ENCODE measurements at regions not wholly inside any gene's neighbourhood (a gene's known extent, or its start where the extent isn't known, plus 50 kb on each side); places are given as distances from the start of the nearest gene placed in this dataset.
"Not testable (repeated sequence)": the region's sequence is repeated elsewhere in the genome, so short reads cannot be mapped to it uniquely, and the experiment has no call there.

GRCh38 chrX:31014474-31014873, 57.4 kb downstream of the FTHL17 start:
- H3K36me3 ChIP-seq (ENCODE audit: control insufficient read depth in 2 of 2, insufficient read depth in 2 of 2, low read length in 1 of 2); H3K27me3 ChIP-seq (ENCODE audit: control insufficient read depth in 2 of 2, insufficient read depth in 1 of 2, low read length in 1 of 2); H3K4me3 ChIP-seq (ENCODE audit: low read length in 2 of 2); H3K9me3 ChIP-seq (ENCODE audit: control insufficient read depth in 2 of 2, insufficient read depth in 1 of 2, low read length in 1 of 2); H3K4me1 ChIP-seq (ENCODE audit: control insufficient read depth in 2 of 2, insufficient read depth in 2 of 2, low read length in 2 of 2); H3K27ac ChIP-seq (ENCODE audit: low read depth in 1 of 2, low read length in 1 of 2); DNase-seq (ENCODE audit: low read depth in 6 of 9, low spot score in 9 of 9): not testable (repeated sequence)
- 95% methylated on average over 11 of the region's 11 CpGs for WGBS

DNA sequence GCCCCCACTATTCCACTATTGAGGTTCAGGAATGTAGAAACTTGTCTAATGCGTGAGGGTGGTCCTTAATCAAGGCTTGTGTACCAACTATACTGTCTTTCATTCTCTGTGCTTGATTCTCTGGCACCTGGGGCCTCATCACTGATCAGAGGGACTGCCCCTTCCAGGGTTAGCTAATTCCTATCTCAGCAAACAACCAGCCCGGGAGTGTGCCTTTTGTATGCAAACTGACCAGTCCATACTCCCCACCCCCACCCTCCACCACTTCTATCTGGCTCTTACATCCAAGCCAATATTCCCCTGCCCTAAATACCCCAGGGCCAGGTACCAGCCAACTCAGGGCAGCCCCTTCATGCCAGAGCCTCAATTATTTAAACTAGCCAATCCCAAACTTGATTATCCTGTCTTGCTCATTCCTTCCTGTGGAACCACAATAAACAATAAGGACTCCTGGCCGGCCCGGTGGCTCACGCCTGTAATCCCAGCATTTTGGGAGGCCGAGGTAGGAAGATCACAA, 59.3 kb downstream of the FTHL17 start:
- 95% methylated on average over 6 of the region's 6 CpGs for WGBS
- no peak overlapping the region for H3K27ac ChIP-seq (ENCODE audit: low read depth in 1 of 2, low read length in 1 of 2)
- H3K9me3 ChIP-seq (ENCODE audit: control insufficient read depth in 2 of 2, insufficient read depth in 1 of 2, low read length in 1 of 2), result no peaks in the 10 kb centered on the region
- H3K27me3 ChIP-seq (ENCODE audit: control insufficient read depth in 2 of 2, insufficient read depth in 1 of 2, low read length in 1 of 2), result no peaks in the 10 kb centered on the region
- H3K36me3 ChIP-seq (ENCODE audit: control insufficient read depth in 2 of 2, insufficient read depth in 2 of 2, low read length in 1 of 2), result no peaks in the 10 kb centered on the region
- DNase-seq (ENCODE audit: low read depth in 6 of 9, low spot score in 9 of 9), result no peak
- no peaks in the 10 kb centered on the region for H3K4me1 ChIP-seq (ENCODE audit: control insufficient read depth in 2 of 2, insufficient read depth in 2 of 2, low read length in 2 of 2)
- H3K4me3 ChIP-seq (ENCODE audit: low read length in 2 of 2), result no peak overlapping the region

DNA sequence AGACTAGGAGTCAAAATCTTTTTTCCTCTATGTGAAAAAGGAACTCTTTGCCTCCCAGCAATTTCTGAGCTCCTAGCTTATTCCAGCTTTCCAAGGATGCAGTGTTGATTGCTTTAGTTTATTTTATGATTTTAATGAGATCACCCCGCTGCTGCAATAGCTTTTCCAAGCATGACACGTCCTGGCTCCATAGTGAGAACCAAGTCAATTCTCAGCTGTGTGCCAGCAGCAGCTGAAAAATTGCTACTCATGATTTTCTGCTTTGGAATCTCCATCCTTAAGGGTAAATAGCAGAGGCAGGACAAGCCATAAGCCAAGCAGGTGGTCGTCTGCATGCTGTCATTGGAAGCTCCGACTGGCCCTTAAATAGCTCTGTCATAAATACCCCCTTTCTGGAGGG, 64.5 kb downstream of the FTHL17 start:
- H3K27me3 ChIP-seq (ENCODE audit: control insufficient read depth in 2 of 2, insufficient read depth in 1 of 2, low read length in 1 of 2), result no peaks in the 10 kb centered on the region
- no peaks in the 10 kb centered on the region for H3K9me3 ChIP-seq (ENCODE audit: control insufficient read depth in 2 of 2, insufficient read depth in 1 of 2, low read length in 1 of 2)
- no peaks in the 10 kb centered on the region for H3K36me3 ChIP-seq (ENCODE audit: control insufficient read depth in 2 of 2, insufficient read depth in 2 of 2, low read length in 1 of 2)
- no peak overlapping the region for H3K4me3 ChIP-seq (ENCODE audit: low read length in 2 of 2)
- WGBS, result 92% methylated on average over 4 of the region's 4 CpGs
- DNase-seq (ENCODE audit: low read depth in 6 of 9, low spot score in 9 of 9), result no peak
- no peaks in the 10 kb centered on the region for H3K4me1 ChIP-seq (ENCODE audit: control insufficient read depth in 2 of 2, insufficient read depth in 2 of 2, low read length in 2 of 2)
- H3K27ac ChIP-seq (ENCODE audit: low read depth in 1 of 2, low read length in 1 of 2), result no peak overlapping the region

DNA sequence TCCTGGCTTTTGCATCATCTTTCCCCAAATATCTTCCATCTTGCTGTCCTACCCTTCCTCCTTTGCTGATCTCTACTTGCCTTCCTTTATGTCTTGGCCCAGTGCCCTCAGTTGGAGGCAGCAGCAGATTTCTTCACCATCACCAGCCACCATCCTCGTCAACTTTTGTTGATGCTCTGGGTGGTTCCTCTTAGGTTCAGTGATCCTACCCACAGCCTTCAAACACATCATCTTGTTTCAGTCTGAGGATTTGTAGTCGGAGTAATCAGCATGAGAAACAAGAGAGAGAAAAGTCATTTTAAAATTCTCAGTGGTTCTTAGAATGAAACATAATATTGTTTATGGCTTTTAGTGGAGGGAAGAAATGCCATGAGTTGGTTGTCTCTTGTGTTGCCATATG, 65.8 kb downstream of the FTHL17 start:
- 95% methylated on average over 2 of the region's 2 CpGs for WGBS
- H3K4me3 ChIP-seq (ENCODE audit: low read length in 2 of 2), result no peak overlapping the region
- H3K4me1 ChIP-seq (ENCODE audit: control insufficient read depth in 2 of 2, insufficient read depth in 2 of 2, low read length in 2 of 2), result no peaks in the 10 kb centered on the region
- H3K9me3 ChIP-seq (ENCODE audit: control insufficient read depth in 2 of 2, insufficient read depth in 1 of 2, low read length in 1 of 2), result no peaks in the 10 kb centered on the region
- H3K27me3 ChIP-seq (ENCODE audit: control insufficient read depth in 2 of 2, insufficient read depth in 1 of 2, low read length in 1 of 2), result no peaks in the 10 kb centered on the region
- H3K27ac ChIP-seq (ENCODE audit: low read depth in 1 of 2, low read length in 1 of 2), result no peak overlapping the region
- DNase-seq (ENCODE audit: low read depth in 6 of 9, low spot score in 9 of 9), result no peak
- no peaks in the 10 kb centered on the region for H3K36me3 ChIP-seq (ENCODE audit: control insufficient read depth in 2 of 2, insufficient read depth in 2 of 2, low read length in 1 of 2)

GRCh38 chrX:30997411-30997810, 74.4 kb downstream of the FTHL17 start:
- H3K4me1 ChIP-seq (ENCODE audit: control insufficient read depth in 2 of 2, insufficient read depth in 2 of 2, low read length in 2 of 2), result no peaks in the 10 kb centered on the region
- H3K4me3 ChIP-seq (ENCODE audit: low read length in 2 of 2), result no peak overlapping the region
- H3K27ac ChIP-seq (ENCODE audit: low read depth in 1 of 2, low read length in 1 of 2), result no peak overlapping the region
- no peaks in the 10 kb centered on the region for H3K27me3 ChIP-seq (ENCODE audit: control insufficient read depth in 2 of 2, insufficient read depth in 1 of 2, low read length in 1 of 2)
- 64% methylated on average over 6 of the region's 6 CpGs for WGBS
- DNase-seq (ENCODE audit: low read depth in 6 of 9, low spot score in 9 of 9), result no peak
- H3K9me3 ChIP-seq (ENCODE audit: control insufficient read depth in 2 of 2, insufficient read depth in 1 of 2, low read length in 1 of 2), result no peaks in the 10 kb centered on the region
- H3K36me3 ChIP-seq (ENCODE audit: control insufficient read depth in 2 of 2, insufficient read depth in 2 of 2, low read length in 1 of 2), result no peaks in the 10 kb centered on the region

- WGBS, result 100% methylated on average over 3 of the region's 3 CpGs
- Histone ChIP-seq H3K27ac (ENCODE audit: low read depth in 1 of 2, low read length in 1 of 2) (no peak overlapping the region), H3K36me3 (ENCODE audit: control insufficient read depth in 2 of 2, insufficient read depth in 2 of 2, low read length in 1 of 2) (no peaks in the 10 kb centered on the region), H3K27me3 (ENCODE audit: control insufficient read depth in 2 of 2, insufficient read depth in 1 of 2, low read length in 1 of 2) (no peaks in the 10 kb centered on the region), H3K4me1 (ENCODE audit: control insufficient read depth in 2 of 2, insufficient read depth in 2 of 2, low read length in 2 of 2) (no peaks in the 10 kb centered on the region), H3K9me3 (ENCODE audit: control insufficient read depth in 2 of 2, insufficient read depth in 1 of 2, low read length in 1 of 2) (no peaks in the 10 kb centered on the region), H3K4me3 (ENCODE audit: low read length in 2 of 2) (no peak overlapping the region)
- DNase-seq (ENCODE audit: low read depth in 6 of 9, low spot score in 9 of 9), result no peak
Observed at GRCh38 chrX:30995705-30996104, 76.1 kb downstream of the FTHL17 start.

DNA sequence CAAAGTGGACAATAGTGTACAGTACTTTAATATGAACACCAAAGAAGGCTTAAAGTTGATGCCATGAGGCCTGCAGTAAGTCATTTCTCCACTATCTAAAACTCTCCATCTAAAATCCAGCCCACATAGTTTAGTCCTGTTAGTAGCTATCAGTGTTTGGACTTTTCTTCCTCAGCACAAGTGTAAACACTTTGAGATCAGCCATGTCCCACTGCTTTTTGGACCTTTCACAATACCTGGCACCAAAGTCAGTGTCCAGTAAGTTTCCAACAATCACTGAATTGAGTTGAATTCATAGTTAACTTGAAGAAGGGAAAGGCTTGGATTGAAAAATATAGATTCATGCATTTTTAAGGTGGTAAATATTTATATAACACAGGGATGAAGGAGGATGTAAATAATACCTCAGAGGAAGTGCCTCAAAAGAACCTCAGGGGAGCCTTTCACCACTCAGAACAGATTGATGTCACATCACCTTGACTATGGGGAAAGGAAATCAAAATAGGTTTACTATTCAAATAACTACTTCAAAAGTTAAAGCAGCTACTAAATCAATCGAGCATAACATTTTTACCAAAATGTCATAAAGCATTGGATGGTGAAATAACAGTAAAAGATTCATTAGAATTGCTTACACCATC, 76.7 kb downstream of the FTHL17 start:
- H3K4me1 ChIP-seq (ENCODE audit: control insufficient read depth in 2 of 2, insufficient read depth in 2 of 2, low read length in 2 of 2), result no peaks in the 10 kb centered on the region
- no peak overlapping the region for H3K27ac ChIP-seq (ENCODE audit: low read depth in 1 of 2, low read length in 1 of 2)
- no peaks in the 10 kb centered on the region for H3K36me3 ChIP-seq (ENCODE audit: control insufficient read depth in 2 of 2, insufficient read depth in 2 of 2, low read length in 1 of 2)
- H3K9me3 ChIP-seq (ENCODE audit: control insufficient read depth in 2 of 2, insufficient read depth in 1 of 2, low read length in 1 of 2), result no peaks in the 10 kb centered on the region
- no peak for DNase-seq (ENCODE audit: low read depth in 6 of 9, low spot score in 9 of 9)
- no peak overlapping the region for H3K4me3 ChIP-seq (ENCODE audit: low read length in 2 of 2)
- H3K27me3 ChIP-seq (ENCODE audit: control insufficient read depth in 2 of 2, insufficient read depth in 1 of 2, low read length in 1 of 2), result no peaks in the 10 kb centered on the region
- WGBS, result 58% methylated on average over 1 of the region's 1 CpG

- not testable (repeated sequence) for H3K4me3 ChIP-seq (ENCODE audit: low read length in 2 of 2); H3K27me3 ChIP-seq (ENCODE audit: control insufficient read depth in 2 of 2, insufficient read depth in 1 of 2, low read length in 1 of 2); H3K9me3 ChIP-seq (ENCODE audit: control insufficient read depth in 2 of 2, insufficient read depth in 1 of 2, low read length in 1 of 2); DNase-seq (ENCODE audit: low read depth in 6 of 9, low spot score in 9 of 9); H3K36me3 ChIP-seq (ENCODE audit: control insufficient read depth in 2 of 2, insufficient read depth in 2 of 2, low read length in 1 of 2); H3K4me1 ChIP-seq (ENCODE audit: control insufficient read depth in 2 of 2, insufficient read depth in 2 of 2, low read length in 2 of 2); H3K27ac ChIP-seq (ENCODE audit: low read depth in 1 of 2, low read length in 1 of 2)
- 100% methylated on average over 1 of the region's 1 CpG for WGBS
Observed at GRCh38 chrX:30994018-30994417, 77.8 kb downstream of the FTHL17 start.

- WGBS, result 7% methylated on average over 4 of the region's 4 CpGs
- Histone ChIP-seq H3K4me3 (ENCODE audit: low read length in 2 of 2) (no peak overlapping the region), H3K27me3 (ENCODE audit: control insufficient read depth in 2 of 2, insufficient read depth in 1 of 2, low read length in 1 of 2) (no peaks in the 10 kb centered on the region), H3K36me3 (ENCODE audit: control insufficient read depth in 2 of 2, insufficient read depth in 2 of 2, low read length in 1 of 2) (no peaks in the 10 kb centered on the region), H3K9me3 (ENCODE audit: control insufficient read depth in 2 of 2, insufficient read depth in 1 of 2, low read length in 1 of 2) (no peaks in the 10 kb centered on the region), H3K4me1 (ENCODE audit: control insufficient read depth in 2 of 2, insufficient read depth in 2 of 2, low read length in 2 of 2) (no peaks in the 10 kb centered on the region), H3K27ac (ENCODE audit: low read depth in 1 of 2, low read length in 1 of 2) (no peak overlapping the region)
- no peak for DNase-seq (ENCODE audit: low read depth in 6 of 9, low spot score in 9 of 9)
Observed at GRCh38 chrX:30992381-30992904, 79.4 kb downstream of the FTHL17 start.

Data from thymus (tissue), 11 donors.